ENCODE measurements at regions not wholly inside any gene's neighbourhood (a gene's known extent, or its start where the extent isn't known, plus 50 kb on each side); places are given as distances from the start of the nearest gene placed in this dataset.
"Not testable (repeated sequence)": the region's sequence is repeated elsewhere in the genome, so short reads cannot be mapped to it uniquely, and the experiment has no call there.

- TF ChIP-seq POLR2A, CTCF, POLR2AphosphoS5 (IDR thresholded peaks at IDR 0.05): not testable (repeated sequence)
These were observed 878.9 kb upstream of the GOT2 start for GRCh38 chr16:59612910-59613620.
